Esophagus squamous epithelium (tissue), 5 donors: ENCODE measurements at regions not wholly inside any gene's neighbourhood (a gene's known extent, or its start where the extent isn't known, plus 50 kb on each side); places are given as distances from the start of the nearest gene placed in this dataset.

Source experiments
- DNase-seq: peaks from one replicate; lab custom pipeline; 2025; lab: John Stamatoyannopoulos, UW
- H3K27ac ChIP-seq, 4 donors: fragments of 200-600 bp; sonication (generic); one replicate each; pipeline ENCODE4 v1.5.1; 2016 to 2019; ENCODE audit warnings: mild to moderate bottlenecking in 1 of 4
- H3K27me3 ChIP-seq, 4 donors: fragments of 200-600 bp; sonication (generic); 1 replicate in 3 of 4; 2 replicates in 1 of 4; pipeline versions ENCODE4 v1.5.1 to v1.6.0; 2017 to 2021; ENCODE audit warnings: antibody characterized with exemption in 1 of 4
- H3K36me3 ChIP-seq, 3 donors: fragments of 200-600 bp; sonication (generic); one replicate each; pipeline ENCODE4 v1.5.1; 2016 to 2019
- H3K4me1 ChIP-seq, 3 donors: fragments of 200-600 bp; sonication (generic); one replicate each; pipeline ENCODE4 v1.5.1; 2017 to 2019
- H3K4me3 ChIP-seq, 4 donors: fragments of 200-600 bp; sonication (generic); 1 replicate in 3 of 4; 2 replicates in 1 of 4; pipeline ENCODE4 v1.5.1; 2016 to 2019; ENCODE audit warnings: mild to moderate bottlenecking in 2 of 4, moderate library complexity in 1 of 4
- H3K9me3 ChIP-seq, 3 donors: fragments of 200-600 bp; sonication (generic); one replicate each; pipeline ENCODE4 v1.5.1; 2016 to 2019
- CTCF ChIP-seq, 6 experiments: fragments of 450-650 bp in 4 of 6; fragments of 200-600 bp in 2 of 6; sonication (generic) in 2 of 6; IDR thresholded peaks; one replicate each; pipeline ENCODE4 v1.5.1; 2016 to 2019; ENCODE audit warnings: antibody characterized with exemption in 6 of 6, mild to moderate bottlenecking in 4 of 6, moderate library complexity in 4 of 6
- POLR2A ChIP-seq, 4 donors: fragments of 450-650 bp; IDR thresholded peaks; one replicate each; pipeline ENCODE4 v1.6.1; 2017; ENCODE audit warnings: antibody characterized with exemption in 4 of 4, mild to moderate bottlenecking in 4 of 4, moderate library complexity in 3 of 4
- WGBS, 2 donors: methylation state at CpG; one replicate each; pipeline ENCODE4 v1.1.5; 2018; 5-methylcytosine and 5-hydroxymethylcytosine counted together
- intact Hi-C: fragments of 100-400 bp; cut with DNase I; formaldehyde crosslinking; loops from one replicate; pipeline ENCODE4 v1.15.0; 2022
- donor health status: DM: yes; HTN: yes; CAD: no.

GRCh38 chr20:41892031-41892430 is 273.9 kb upstream of the CHD6 start:
- Histone ChIP-seq H3K27me3 (no peaks in the 10 kb centered on the region), H3K36me3 (no peaks in the 10 kb centered on the region), H3K9me3 (no peaks in the 10 kb centered on the region), H3K4me3 (no peak overlapping the region), H3K4me1 (peaks cover 0 to 46% (median 7%) of the 10 kb centered on the region in 3 donors), H3K27ac (peak overlapping the region in 1 of 4 donors; percentile 13)
- TF ChIP-seq POLR2A (IDR thresholded peaks at IDR 0.05) = no peak
- no peak for DNase-seq
- intact Hi-C loops = no loop called here
- WGBS, 2 donors = 76 to 80% methylated on average over 5 of the region's 5 CpGs

- H3K9me3 ChIP-seq = no peaks in the 10 kb centered on the region
- TF ChIP-seq CTCF (IDR thresholded peaks at IDR 0.05) (no peak), POLR2A (IDR thresholded peaks at IDR 0.05) (no peak)
- WGBS, 2 donors = 16 to 29% methylated on average over 4 of the region's 4 CpGs
- DNase-seq = no peak
- intact Hi-C loops = loop anchor here (10.0 kb wide), 1 partner anchor 1305 kb away; no protein-coding TSS in a partner anchor
- no peaks in the 10 kb centered on the region for H3K27me3 ChIP-seq
- H3K36me3 ChIP-seq = no peaks in the 10 kb centered on the region
- H3K4me1 ChIP-seq = peaks cover 0 to 46% (median 7%) of the 10 kb centered on the region in 3 donors
- no peak overlapping the region for H3K4me3 ChIP-seq
- H3K27ac ChIP-seq = peak overlapping the region in 3 of 4 donors; percentile 61 to 84 (median 68)
These were observed 271.7 kb upstream of the CHD6 start for GRCh38 chr20:41889844-41890224.

GRCh38 chr20:41889126-41889843 is 271.1 kb upstream of the CHD6 start:
- peak in 3 of 6 experiments; percentile 25 to 70 (median 43) for TF ChIP-seq CTCF (IDR thresholded peaks at IDR 0.05)
- no peak for TF ChIP-seq POLR2A (IDR thresholded peaks at IDR 0.05)
- Histone ChIP-seq H3K27me3 (no peaks in the 10 kb centered on the region), H3K27ac (peak overlapping the region in 2 of 4 donors; percentile 15 to 84), H3K9me3 (no peaks in the 10 kb centered on the region), H3K4me3 (no peak overlapping the region), H3K36me3 (no peaks in the 10 kb centered on the region), H3K4me1 (peaks cover 0 to 46% (median 7%) of the 10 kb centered on the region in 3 donors)
- no peak for DNase-seq
- intact Hi-C loops = loop anchor here (10.0 kb wide), 1 partner anchor 1306 kb away; no protein-coding TSS in a partner anchor
- WGBS, 2 donors = 38 to 54% methylated on average over 3 of the region's 3 CpGs

- no peaks in the 10 kb centered on the region for H3K27me3 ChIP-seq
- intact Hi-C loops = loop anchor here (10.0 kb wide), 1 partner anchor 1306 kb away; no protein-coding TSS in a partner anchor
- no peak overlapping the region for H3K27ac ChIP-seq
- no peaks in the 10 kb centered on the region for H3K36me3 ChIP-seq
- DNase-seq = no peak
- no peak overlapping the region for H3K4me3 ChIP-seq
- 81 to 89% methylated on average over 6 to 8 of the region's 8 CpGs for WGBS, 2 donors
- H3K9me3 ChIP-seq = no peaks in the 10 kb centered on the region
- peaks cover 0 to 46% (median 7%) of the 10 kb centered on the region in 3 donors for H3K4me1 ChIP-seq
- TF ChIP-seq CTCF (IDR thresholded peaks at IDR 0.05) (no peak), POLR2A (IDR thresholded peaks at IDR 0.05) (no peak)
These were observed 270.3 kb upstream of the CHD6 start for GRCh38 chr20:41888434-41888833.

- 87% methylated on average over 8 of the region's 8 CpGs for WGBS, 2 donors
- H3K4me1 ChIP-seq = peaks cover 0 to 44% (median 7%) of the 10 kb centered on the region in 3 donors
- H3K27ac ChIP-seq = no peak overlapping the region
- no peak for DNase-seq
- no peaks in the 10 kb centered on the region for H3K9me3 ChIP-seq
- H3K4me3 ChIP-seq = no peak overlapping the region
- no peaks in the 10 kb centered on the region for H3K36me3 ChIP-seq
- TF ChIP-seq POLR2A (IDR thresholded peaks at IDR 0.05) (no peak), CTCF (IDR thresholded peaks at IDR 0.05) (no peak)
- H3K27me3 ChIP-seq = peaks cover 0 to 3% (median 0%) of the 10 kb centered on the region in 4 donors
- intact Hi-C loops = loop anchor here (10.0 kb wide), 1 partner anchor 1307 kb away; no protein-coding TSS in a partner anchor
These were observed 269.3 kb upstream of the CHD6 start for GRCh38 chr20:41887500-41887899.
